HG03439 (cell line): ENCODE measurements at regions not wholly inside any gene's neighbourhood (a gene's known extent, or its start where the extent isn't known, plus 50 kb on each side); places are given as distances from the start of the nearest gene placed in this dataset.
"Not testable (repeated sequence)": the region's sequence is repeated elsewhere in the genome, so short reads cannot be mapped to it uniquely, and the experiment has no call there.

Experiments
- ATAC-seq: cut with Tn5 transposase; IDR thresholded peaks from one replicate; pipeline ENCODE4 v1.9.1; 2021; ENCODE audit warnings: mild to moderate bottlenecking, moderate library complexity; ENCODE audit not compliant: unreplicated experiment

GRCh38 chr7:68121056-68121455 is 1124.4 kb downstream of the TYW1 start:
- no peak for ATAC-seq

- no peak for ATAC-seq
Measured at GRCh38 chr7:68121655-68122054, 1125.0 kb downstream of the TYW1 start.

GRCh38 chr7:68122801-68123200 is 1126.2 kb downstream of the TYW1 start:
- no peak for ATAC-seq

GRCh38 chr7:68125168-68125567 is 1128.5 kb downstream of the TYW1 start:
- no peak for ATAC-seq

GRCh38 chr7:68133045-68133444 is 1136.4 kb downstream of the TYW1 start:
- ATAC-seq: no peak

GRCh38 chr7:68143345-68143744 is 1146.7 kb downstream of the TYW1 start:
- no peak for ATAC-seq

GRCh38 chr7:68146983-68147382 is 1150.3 kb downstream of the TYW1 start:
- ATAC-seq: no peak

GRCh38 chr7:68147614-68148238 is 1151.1 kb downstream of the TYW1 start:
- ATAC-seq: no peak

GRCh38 chr7:68148440-68148839 is 1151.8 kb downstream of the TYW1 start:
- ATAC-seq: no peak

GRCh38 chr7:68152205-68152604 is 1155.6 kb downstream of the TYW1 start:
- ATAC-seq: no peak

GRCh38 chr7:68155676-68156075 is 1159.0 kb downstream of the TYW1 start:
- ATAC-seq: no peak

- ATAC-seq: no peak
Measured at GRCh38 chr7:68158686-68159295, 1162.2 kb downstream of the TYW1 start.

GRCh38 chr7:68162712-68163111 is 1166.1 kb downstream of the TYW1 start:
- ATAC-seq: no peak

GRCh38 chr7:68166525-68166924 is 1169.9 kb downstream of the TYW1 start:
- ATAC-seq: no peak

- ATAC-seq: no peak
Measured at GRCh38 chr7:68173513-68173912, 1176.9 kb downstream of the TYW1 start.

- no peak for ATAC-seq
Measured at GRCh38 chr7:68176974-68177373, 1180.3 kb downstream of the TYW1 start.

- no peak for ATAC-seq
Measured at GRCh38 chr7:68180761-68181160, 1184.1 kb downstream of the TYW1 start.

- no peak for ATAC-seq
Measured at GRCh38 chr7:68183176-68183575, 1186.5 kb downstream of the TYW1 start.

- no peak for ATAC-seq
Measured at GRCh38 chr7:68185631-68186456, 1189.2 kb downstream of the TYW1 start.

- no peak for ATAC-seq
Measured at GRCh38 chr7:68187532-68187931, 1190.9 kb downstream of the TYW1 start.

GRCh38 chr7:68192941-68193340 is 1196.3 kb downstream of the TYW1 start:
- no peak for ATAC-seq

- not testable (repeated sequence) for ATAC-seq
Measured at GRCh38 chr7:68195642-68196041, 1199.0 kb downstream of the TYW1 start.
